ENCODE measurements at regions not wholly inside any gene's neighbourhood (a gene's known extent, or its start where the extent isn't known, plus 50 kb on each side); places are given as distances from the start of the nearest gene placed in this dataset.

GRCh38 chr1:166271151-166271538 lies 104.3 kb upstream of the FAM78B start:
- TF ChIP-seq POLR2A (IDR thresholded peaks at IDR 0.05): no peak
- no peak for TF ChIP-seq CTCF (IDR thresholded peaks at IDR 0.05 in 8 of 11, conservative IDR thresholded peaks at IDR 0.05 in 3 of 11)
- TF ChIP-seq POLR2AphosphoS5 (IDR thresholded peaks at IDR 0.05): no peak
